ENCODE measurements at regions not wholly inside any gene's neighbourhood (a gene's known extent, or its start where the extent isn't known, plus 50 kb on each side); places are given as distances from the start of the nearest gene placed in this dataset.
A peak's percentile ranks its signal among the peaks of the same experiment; 100 is the strongest.

DNA sequence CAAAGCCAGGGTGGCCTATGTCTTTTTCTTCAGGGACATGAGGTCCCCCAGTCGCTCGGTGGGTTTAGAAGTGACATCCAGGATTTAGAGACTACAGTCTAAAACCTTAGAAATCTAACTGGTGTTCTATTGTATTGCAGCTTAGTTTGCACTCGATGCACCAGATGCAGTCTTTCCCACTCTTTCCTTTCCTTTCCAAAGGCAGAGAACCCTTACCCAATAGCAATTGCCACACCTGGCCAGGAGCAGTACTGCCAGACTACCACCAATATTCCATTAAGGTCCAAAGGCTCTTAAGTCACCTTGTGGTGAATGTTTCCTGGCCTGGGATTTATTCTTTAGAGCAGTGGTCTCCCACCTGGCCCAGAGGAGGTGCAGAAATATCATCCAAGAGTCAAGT lies 1068.8 kb downstream of the FAM133A start:
- H3K27ac ChIP-seq = no peak overlapping the region
- no peak for TF ChIP-seq ZFX (IDR thresholded peaks at IDR 0.05)
- TF ChIP-seq, protein P1, sequence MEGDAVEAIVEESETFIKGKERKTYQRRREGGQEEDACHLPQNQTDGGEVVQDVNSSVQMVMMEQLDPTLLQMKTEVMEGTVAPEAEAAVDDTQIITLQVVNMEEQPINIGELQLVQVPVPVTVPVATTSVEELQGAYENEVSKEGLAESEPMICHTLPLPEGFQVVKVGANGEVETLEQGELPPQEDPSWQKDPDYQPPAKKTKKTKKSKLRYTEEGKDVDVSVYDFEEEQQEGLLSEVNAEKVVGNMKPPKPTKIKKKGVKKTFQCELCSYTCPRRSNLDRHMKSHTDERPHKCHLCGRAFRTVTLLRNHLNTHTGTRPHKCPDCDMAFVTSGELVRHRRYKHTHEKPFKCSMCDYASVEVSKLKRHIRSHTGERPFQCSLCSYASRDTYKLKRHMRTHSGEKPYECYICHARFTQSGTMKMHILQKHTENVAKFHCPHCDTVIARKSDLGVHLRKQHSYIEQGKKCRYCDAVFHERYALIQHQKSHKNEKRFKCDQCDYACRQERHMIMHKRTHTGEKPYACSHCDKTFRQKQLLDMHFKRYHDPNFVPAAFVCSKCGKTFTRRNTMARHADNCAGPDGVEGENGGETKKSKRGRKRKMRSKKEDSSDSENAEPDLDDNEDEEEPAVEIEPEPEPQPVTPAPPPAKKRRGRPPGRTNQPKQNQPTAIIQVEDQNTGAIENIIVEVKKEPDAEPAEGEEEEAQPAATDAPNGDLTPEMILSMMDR (conservative IDR thresholded peaks at IDR 0.05) = no peak

DNA sequence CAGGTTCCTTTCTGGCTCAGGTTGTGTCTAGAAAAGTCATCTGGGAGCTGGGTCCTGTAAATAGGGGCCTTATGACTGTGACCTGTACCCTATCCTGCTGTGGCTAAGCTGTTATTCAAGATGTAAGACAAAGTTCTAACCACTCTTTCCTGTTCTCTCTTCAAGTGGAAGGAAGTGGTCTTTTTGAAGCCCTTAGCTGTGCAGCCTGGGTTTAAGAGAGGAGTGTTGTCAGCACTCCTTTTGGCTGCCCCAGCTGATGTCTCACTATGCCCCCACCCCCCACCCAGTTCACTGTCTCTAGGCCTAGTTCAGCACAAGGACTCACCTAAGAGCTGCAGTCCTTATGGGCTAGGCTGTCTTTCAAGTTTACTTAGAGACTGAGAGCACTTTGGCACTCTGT lies 1069.5 kb downstream of the FAM133A start:
- H3K27ac ChIP-seq = no peak overlapping the region
- TF ChIP-seq, protein P1 (conservative IDR thresholded peaks at IDR 0.05) = no peak
- TF ChIP-seq ZFX (IDR thresholded peaks at IDR 0.05) = no peak

GRCh38 chrX:94744786-94745185 lies 1070.8 kb downstream of the FAM133A start:
- no peak overlapping the region for H3K27ac ChIP-seq
- TF ChIP-seq ZFX (IDR thresholded peaks at IDR 0.05) = no peak
- TF ChIP-seq, protein P1 (conservative IDR thresholded peaks at IDR 0.05) = no peak

GRCh38 chrX:94751611-94752010 lies 1077.6 kb downstream of the FAM133A start:
- TF ChIP-seq ZFX (IDR thresholded peaks at IDR 0.05) = no peak
- TF ChIP-seq, protein P1 (conservative IDR thresholded peaks at IDR 0.05) = peak; percentile 21
- no peak overlapping the region for H3K27ac ChIP-seq

GRCh38 chrX:94752434-94753169 lies 1078.6 kb downstream of the FAM133A start:
- TF ChIP-seq, protein P1 (conservative IDR thresholded peaks at IDR 0.05) = no peak
- no peak for TF ChIP-seq ZFX (IDR thresholded peaks at IDR 0.05)
- no peak overlapping the region for H3K27ac ChIP-seq

GRCh38 chrX:94758130-94758529 lies 1084.1 kb downstream of the FAM133A start:
- TF ChIP-seq ZFX (IDR thresholded peaks at IDR 0.05) = no peak
- TF ChIP-seq, protein P1 (conservative IDR thresholded peaks at IDR 0.05) = no peak

DNA sequence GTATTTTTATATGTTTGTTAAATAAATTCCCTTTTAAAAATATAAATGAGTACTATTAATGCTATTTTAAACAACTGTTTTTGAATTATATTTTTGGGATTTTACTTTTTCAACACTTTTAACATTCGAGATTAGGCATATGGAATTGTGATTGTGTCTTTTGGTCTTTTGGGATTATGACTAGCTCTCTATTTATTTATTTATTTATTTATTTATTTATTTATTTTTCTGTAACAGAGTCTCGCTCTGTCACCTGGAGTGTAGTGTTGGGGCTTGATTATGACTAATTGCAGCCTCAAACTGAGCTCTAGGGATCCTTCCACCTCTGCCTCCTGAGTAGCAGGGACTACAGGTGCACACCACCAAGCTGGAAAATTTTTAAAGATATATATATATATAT lies 1101.6 kb downstream of the FAM133A start:
- no peak overlapping the region for H3K27ac ChIP-seq
- no peak for TF ChIP-seq ZFX (IDR thresholded peaks at IDR 0.05)
- TF ChIP-seq, protein P1 (conservative IDR thresholded peaks at IDR 0.05) = no peak

More at GRCh38 chrX:94758130-94758529, 1084.1 kb downstream of the FAM133A start:
- no peak overlapping the region for H3K27ac ChIP-seq
